ENCODE measurements at regions not wholly inside any gene's neighbourhood (a gene's known extent, or its start where the extent isn't known, plus 50 kb on each side); places are given as distances from the start of the nearest gene placed in this dataset.

DNA sequence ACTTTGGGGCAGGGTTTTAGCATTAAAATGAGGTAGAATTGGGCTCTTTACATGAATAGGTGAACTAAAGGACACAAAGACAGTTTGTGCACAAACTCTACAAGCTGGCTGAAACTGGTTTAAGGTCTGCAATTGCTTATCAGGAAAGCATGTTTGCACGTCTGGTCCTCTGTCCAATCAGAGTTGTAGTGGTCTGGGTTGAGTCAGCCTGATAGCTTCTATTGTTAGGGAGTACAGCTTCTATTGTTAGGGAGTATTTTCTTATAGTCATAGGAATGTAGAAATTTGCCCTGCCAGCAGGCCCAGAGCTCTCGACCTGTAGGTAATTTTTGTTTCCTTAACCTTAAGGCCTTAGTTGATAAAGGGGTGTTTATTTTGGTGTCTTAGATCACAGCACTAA lies 1422.4 kb downstream of the LRRC4C start:
- TF ChIP-seq, protein P1, sequence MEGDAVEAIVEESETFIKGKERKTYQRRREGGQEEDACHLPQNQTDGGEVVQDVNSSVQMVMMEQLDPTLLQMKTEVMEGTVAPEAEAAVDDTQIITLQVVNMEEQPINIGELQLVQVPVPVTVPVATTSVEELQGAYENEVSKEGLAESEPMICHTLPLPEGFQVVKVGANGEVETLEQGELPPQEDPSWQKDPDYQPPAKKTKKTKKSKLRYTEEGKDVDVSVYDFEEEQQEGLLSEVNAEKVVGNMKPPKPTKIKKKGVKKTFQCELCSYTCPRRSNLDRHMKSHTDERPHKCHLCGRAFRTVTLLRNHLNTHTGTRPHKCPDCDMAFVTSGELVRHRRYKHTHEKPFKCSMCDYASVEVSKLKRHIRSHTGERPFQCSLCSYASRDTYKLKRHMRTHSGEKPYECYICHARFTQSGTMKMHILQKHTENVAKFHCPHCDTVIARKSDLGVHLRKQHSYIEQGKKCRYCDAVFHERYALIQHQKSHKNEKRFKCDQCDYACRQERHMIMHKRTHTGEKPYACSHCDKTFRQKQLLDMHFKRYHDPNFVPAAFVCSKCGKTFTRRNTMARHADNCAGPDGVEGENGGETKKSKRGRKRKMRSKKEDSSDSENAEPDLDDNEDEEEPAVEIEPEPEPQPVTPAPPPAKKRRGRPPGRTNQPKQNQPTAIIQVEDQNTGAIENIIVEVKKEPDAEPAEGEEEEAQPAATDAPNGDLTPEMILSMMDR (IDR thresholded peaks at IDR 0.05) = no peak
- no peak for TF ChIP-seq POLR2A (IDR thresholded peaks at IDR 0.05)
